Fibroblast of skin of abdomen (primary cell): ENCODE measurements at regions not wholly inside any gene's neighbourhood (a gene's known extent, or its start where the extent isn't known, plus 50 kb on each side); places are given as distances from the start of the nearest gene placed in this dataset.

ENCODE experiments used
- DNase-seq: peaks from one replicate; pipeline ENCODE4 v3.0.0-alpha.2; 2013

- no peak for DNase-seq
Measured at GRCh38 chr11:109806205-109806604, 287.0 kb upstream of the ZC3H12C start.

DNA sequence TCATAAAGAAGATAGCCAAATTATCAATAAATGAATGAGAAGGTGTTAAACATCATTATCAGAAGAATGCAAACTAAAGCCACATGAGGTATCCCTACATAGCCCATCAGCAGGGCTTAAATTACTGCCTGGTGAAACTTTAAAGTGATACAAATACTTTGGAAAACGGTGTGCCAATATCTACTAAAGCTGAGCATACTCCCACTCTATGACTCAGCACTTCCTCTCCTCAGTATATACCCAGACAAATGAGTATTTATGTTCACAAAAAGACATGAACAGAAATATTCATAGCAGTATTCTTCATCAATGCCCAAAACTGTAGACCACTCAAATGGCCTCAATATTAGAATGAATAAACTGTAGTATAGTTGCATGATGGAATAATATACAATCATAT is 284.6 kb upstream of the ZC3H12C start:
- peak; percentile 8 for DNase-seq

DNA sequence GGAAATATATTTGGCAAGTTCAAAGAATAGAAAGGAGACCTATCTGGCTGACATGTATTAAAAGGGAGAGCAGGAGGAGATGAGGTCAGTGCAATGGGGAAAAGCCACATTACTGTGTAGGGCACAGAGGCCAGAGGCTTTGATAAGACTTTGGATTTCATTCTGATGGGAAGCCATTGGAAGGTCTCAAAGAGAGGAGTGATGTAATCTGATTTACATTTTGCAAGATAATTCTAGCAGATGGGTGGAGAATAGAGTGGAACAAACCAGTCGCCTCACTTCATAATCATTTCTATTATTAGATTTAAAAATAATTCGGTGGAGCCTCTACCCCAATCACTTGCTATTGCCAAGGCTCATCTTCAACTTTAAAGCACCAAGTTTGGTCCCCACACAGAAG is 278.4 kb upstream of the ZC3H12C start:
- DNase-seq, result no peak

DNA sequence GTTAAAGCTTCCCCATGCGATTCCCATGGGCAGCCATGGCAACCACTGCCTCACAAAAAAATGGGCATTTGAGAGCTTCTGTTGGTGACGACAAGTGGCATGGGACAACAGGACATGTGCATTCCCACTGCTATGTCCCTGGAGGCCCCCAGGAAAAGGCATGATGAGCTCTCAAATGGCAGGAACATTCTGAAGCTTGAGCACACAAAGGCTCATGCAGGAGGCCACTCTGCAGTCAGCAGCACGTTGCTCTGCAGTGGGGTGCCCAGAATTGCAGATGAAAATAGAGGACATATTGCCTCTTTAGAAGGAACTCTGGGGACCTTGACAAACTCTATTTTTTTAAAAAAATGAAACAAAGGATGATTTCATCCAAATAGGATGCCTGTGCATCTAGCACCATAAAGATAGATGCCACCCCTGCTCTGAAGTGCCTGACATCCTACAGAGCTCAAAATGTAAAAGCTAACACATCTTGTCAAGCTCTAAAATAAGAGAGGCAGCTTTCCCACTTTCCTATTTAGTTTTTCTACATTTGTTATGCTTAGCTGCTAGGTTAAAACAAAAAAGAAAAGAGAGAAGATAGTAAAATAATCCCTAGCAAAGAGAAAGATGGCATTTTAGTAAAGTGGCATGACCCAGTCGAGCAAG is 277.6 kb upstream of the ZC3H12C start:
- no peak for DNase-seq

GRCh38 chr11:109818290-109818689 is 274.9 kb upstream of the ZC3H12C start:
- no peak for DNase-seq

GRCh38 chr11:109819410-109819809 is 273.8 kb upstream of the ZC3H12C start:
- DNase-seq, result no peak

DNA sequence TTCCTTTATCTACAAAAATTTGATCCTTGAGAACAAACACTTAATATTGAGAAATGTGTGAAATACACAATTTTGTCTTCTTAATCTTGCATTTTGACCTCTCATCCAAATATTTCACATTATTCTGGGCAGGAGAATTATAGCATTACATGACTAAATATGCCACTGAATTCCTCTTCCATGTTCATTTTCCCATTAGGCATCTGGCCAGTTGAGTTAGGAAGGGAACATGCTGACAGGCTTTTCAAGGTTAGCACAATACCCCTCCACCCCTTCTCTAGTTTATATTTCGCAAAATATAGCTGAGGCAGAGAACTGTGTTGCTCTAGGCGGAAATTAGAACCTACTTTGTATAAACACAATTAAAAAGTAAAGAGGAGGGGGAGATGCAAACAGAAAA is 271.7 kb upstream of the ZC3H12C start:
- DNase-seq, result peak; percentile 61

DNA sequence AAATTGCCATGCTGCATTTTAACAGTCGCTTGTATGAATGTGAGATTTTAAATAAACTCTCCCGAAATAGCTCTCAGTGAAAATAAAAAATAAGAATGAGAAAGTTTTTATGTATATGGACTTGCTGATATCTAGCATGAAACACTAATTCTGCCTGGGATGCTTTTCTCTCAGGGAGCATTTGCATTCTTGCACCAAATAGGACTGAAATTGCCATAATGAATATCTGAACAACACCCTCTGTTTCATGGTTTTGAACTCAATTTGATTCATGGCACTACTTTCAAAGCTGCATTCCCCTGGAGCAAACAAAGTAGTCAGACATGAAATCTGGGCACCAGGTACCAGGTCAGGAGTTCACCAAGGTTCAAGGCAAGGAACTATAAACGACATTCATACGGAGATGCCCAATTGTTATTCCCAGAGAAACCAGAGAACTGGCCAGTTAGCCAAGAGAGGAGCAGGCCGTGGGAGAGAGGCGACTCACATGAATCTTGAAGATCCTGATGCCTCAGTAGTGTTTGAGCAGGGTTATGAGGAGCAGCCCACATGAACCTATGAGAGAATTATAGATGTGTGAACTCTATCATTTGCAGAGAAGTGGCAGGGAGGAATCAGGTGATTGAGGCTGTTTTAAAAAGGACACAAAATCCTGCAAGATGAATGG is 270.6 kb upstream of the ZC3H12C start:
- no peak for DNase-seq

GRCh38 chr11:109828387-109828786 is 264.8 kb upstream of the ZC3H12C start:
- DNase-seq, result no peak

GRCh38 chr11:109838026-109838425 is 255.2 kb upstream of the ZC3H12C start:
- DNase-seq, result peak; percentile 66

DNA sequence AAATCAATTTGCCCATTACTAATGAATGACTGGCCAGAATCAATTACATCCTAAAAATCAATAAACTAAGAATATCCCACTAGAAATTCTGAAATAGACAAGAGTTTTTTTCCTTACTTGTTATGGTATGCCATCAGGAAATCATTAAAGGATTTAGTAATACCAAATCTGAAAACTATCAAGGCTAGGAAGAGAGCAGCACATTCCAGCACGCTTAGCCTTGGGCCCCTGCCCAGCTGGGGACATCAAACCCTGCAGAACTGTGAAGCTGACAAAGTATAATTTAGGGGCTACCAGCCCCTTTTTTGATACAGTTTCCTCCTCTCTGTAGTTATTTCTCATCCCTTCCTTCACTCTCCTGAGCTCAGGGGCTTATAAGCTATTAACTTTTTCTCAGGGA is 247.8 kb upstream of the ZC3H12C start:
- peak; percentile 80 for DNase-seq

DNA sequence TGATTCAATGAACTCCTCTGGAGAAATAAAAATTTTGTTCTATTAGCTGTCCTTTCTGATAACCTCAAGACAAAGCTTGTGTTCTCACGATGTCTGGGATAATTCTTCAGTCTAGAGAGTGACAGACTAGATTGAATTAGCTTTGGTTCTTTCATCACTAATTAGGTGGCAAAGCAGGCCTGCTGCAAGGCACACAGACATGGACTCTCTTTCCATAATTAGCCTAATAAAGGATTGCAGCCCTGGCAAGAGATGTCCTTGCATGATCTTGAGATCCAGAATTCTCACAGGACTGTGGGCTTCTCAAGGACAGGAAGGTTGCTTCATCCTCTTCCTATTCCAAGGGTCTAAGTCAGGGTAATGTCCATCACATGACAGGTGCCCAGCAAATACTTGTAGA is 245.6 kb upstream of the ZC3H12C start:
- DNase-seq, result no peak

DNA sequence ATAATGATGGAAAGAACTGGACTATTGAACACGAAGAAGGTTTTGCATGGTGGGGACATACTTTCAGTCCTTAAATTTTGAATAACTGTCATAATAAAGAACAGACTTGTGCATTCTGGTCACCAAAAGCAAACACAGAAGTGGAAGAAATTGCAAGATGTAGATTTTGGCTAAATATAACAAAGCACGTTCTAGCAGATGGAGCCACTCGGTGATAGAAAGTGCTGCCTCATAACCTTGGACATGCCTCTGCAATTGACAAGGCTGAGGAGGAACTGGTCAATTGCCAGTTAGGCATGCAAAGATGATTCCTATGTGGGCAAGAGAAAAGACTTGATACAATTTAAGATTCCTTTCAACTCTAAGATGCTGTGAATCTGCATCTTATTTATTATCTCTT is 244.1 kb upstream of the ZC3H12C start:
- no peak for DNase-seq

- DNase-seq, result no peak
Measured at GRCh38 chr11:109849946-109850345, 243.2 kb upstream of the ZC3H12C start.

DNA sequence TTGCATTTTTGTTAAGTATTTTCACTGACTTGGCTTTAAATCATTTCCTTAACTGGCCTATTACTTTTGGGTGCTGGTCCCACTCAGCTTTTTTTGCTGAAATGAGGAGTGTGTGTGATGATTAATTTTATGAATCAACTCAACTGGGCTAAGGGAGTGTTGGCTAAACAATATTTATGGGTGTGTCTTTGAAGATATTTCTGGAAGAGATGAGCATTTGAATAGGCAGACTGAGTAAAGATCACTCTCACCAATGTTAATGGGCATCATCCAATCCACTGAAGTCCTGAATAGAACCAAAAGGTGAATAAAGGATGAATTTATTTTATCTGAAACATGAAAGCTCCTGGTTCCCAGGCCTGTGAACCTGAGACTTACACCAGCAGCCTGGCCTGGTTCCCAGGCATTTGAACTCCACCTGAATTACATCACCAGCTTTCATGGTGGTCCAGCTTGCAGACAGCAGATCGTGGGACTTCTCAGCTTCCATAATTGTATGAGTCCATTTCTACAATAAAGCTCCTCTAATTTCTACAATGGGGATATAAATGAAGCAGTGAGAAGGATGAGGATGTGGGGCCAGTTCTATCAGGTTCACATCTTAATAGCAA is 241.3 kb upstream of the ZC3H12C start:
- no peak for DNase-seq

- DNase-seq, result peak; percentile 82
Measured at GRCh38 chr11:109853156-109853776, 239.9 kb upstream of the ZC3H12C start.

DNA sequence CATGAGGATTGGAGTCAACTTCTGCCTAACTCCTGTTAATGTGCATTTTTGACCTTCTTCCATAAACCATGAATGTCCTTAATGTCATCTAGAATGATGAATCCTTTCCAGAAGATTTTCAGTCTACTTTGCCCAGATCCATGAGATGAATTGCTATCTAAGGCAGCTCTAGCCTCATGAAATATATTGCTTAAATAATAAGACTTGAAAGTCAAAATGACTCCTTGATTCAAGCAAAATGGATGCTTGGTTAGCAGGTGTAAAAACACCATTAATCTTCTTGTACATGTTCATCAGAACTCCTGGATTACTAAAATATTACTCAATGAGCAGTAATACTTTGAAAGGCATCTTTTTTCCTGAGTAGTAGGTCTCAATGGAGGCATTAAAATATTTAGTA is 238.5 kb upstream of the ZC3H12C start:
- peak; percentile 69 for DNase-seq

GRCh38 chr11:109856928-109857327 is 236.3 kb upstream of the ZC3H12C start:
- no peak for DNase-seq

GRCh38 chr11:109857637-109858036 is 235.6 kb upstream of the ZC3H12C start:
- DNase-seq, result no peak

GRCh38 chr11:109858152-109858551 is 235.0 kb upstream of the ZC3H12C start:
- no peak for DNase-seq

- peak; percentile 72 for DNase-seq
Measured at GRCh38 chr11:109859045-109859724, 234.0 kb upstream of the ZC3H12C start.

DNA sequence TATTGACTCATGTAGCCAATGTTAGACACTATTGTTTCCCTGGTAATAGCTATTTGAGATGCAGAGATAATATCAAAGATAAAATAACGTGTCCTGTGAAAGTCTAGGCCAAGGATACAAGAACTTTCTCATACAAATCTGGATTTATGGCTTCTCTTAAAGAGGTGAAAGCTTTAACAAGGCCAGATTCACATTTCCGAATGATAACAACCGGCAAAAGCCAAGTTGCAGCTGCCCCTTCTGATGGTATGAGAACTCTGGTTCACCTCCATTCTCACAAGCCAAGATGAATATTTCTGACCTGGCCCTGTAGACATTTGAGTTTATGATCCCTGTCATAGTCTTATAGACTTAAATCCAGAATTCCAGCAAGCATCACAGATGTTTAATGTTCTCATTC is 230.4 kb upstream of the ZC3H12C start:
- no peak for DNase-seq

GRCh38 chr11:109864151-109864661 is 229.0 kb upstream of the ZC3H12C start:
- no peak for DNase-seq
